ENCODE measurements at regions not wholly inside any gene's neighbourhood (a gene's known extent, or its start where the extent isn't known, plus 50 kb on each side); places are given as distances from the start of the nearest gene placed in this dataset.
"Not testable (repeated sequence)": the region's sequence is repeated elsewhere in the genome, so short reads cannot be mapped to it uniquely, and the experiment has no call there.

DNA sequence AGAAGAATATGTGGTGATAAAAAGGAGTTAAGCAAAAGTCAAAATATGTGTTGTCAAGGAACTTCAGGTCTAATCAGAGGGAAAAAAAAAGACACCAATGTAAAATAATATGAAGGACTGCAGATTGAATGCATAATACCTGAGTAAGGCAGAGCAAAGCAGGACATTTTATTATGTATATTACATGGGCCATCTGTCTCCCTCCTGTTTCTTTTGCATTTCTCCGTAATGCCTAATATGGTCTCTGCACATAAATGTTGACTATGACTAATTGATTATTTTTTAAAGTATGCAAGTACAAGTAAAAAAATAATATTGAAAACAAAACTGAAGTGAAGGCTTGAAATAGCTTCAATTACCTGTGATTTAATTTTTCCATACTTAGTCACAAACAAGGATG lies 384.7 kb upstream of the MAN1A1 start:
- H3K27me3 ChIP-seq (ENCODE audit: control insufficient read depth, insufficient read depth, low read length) = no peaks in the 10 kb centered on the region
- no peak overlapping the region for H3K4me3 ChIP-seq (ENCODE audit: low read depth, low read length)
- TF ChIP-seq, protein P1, sequence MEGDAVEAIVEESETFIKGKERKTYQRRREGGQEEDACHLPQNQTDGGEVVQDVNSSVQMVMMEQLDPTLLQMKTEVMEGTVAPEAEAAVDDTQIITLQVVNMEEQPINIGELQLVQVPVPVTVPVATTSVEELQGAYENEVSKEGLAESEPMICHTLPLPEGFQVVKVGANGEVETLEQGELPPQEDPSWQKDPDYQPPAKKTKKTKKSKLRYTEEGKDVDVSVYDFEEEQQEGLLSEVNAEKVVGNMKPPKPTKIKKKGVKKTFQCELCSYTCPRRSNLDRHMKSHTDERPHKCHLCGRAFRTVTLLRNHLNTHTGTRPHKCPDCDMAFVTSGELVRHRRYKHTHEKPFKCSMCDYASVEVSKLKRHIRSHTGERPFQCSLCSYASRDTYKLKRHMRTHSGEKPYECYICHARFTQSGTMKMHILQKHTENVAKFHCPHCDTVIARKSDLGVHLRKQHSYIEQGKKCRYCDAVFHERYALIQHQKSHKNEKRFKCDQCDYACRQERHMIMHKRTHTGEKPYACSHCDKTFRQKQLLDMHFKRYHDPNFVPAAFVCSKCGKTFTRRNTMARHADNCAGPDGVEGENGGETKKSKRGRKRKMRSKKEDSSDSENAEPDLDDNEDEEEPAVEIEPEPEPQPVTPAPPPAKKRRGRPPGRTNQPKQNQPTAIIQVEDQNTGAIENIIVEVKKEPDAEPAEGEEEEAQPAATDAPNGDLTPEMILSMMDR (IDR thresholded peaks at IDR 0.05; ENCODE audit: low read depth, low read length) = no peak
- ChIA-PET CTCF (no interaction called here), POLR2A (no interaction called here)
- DNase-seq (ENCODE audit: low read depth, low spot score) = no peak
- H3K9me3 ChIP-seq (ENCODE audit: control insufficient read depth, insufficient read depth, low read length) = no peaks in the 10 kb centered on the region
- H3K27ac ChIP-seq (ENCODE audit: low read depth, low read length) = no peak overlapping the region

DNA sequence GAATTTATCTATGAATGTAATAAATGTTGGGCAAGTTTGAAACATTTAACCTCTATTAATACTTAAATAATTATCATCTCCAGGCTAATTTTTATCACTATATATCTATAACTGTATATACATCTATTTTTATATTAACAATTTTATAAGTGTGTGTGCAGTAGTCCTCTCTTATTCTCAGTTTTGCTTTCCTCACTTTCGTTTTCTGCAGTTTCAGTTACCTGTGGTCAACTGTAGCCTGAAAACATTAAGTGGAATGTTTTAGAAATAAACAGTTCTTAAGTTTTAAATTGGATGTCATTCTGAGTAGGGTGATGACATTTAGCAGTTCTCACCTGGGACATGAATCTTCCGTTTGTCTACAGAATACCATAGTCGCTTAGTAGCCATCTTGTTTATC lies 379.4 kb upstream of the MAN1A1 start:
- no peak overlapping the region for H3K27ac ChIP-seq (ENCODE audit: low read depth, low read length)
- no peaks in the 10 kb centered on the region for H3K27me3 ChIP-seq (ENCODE audit: control insufficient read depth, insufficient read depth, low read length)
- CTCF ChIA-PET = interaction anchor here (0.5 kb wide), 1 partner anchor 451 kb away, joined by 3 read pairs; no protein-coding TSS in a partner anchor
- DNase-seq (ENCODE audit: low read depth, low spot score) = no peak
- POLR2A ChIA-PET = no interaction called here
- no peak overlapping the region for H3K4me3 ChIP-seq (ENCODE audit: low read depth, low read length)
- no peaks in the 10 kb centered on the region for H3K9me3 ChIP-seq (ENCODE audit: control insufficient read depth, insufficient read depth, low read length)
- TF ChIP-seq, protein P1 (IDR thresholded peaks at IDR 0.05; ENCODE audit: low read depth, low read length) = no peak

DNA sequence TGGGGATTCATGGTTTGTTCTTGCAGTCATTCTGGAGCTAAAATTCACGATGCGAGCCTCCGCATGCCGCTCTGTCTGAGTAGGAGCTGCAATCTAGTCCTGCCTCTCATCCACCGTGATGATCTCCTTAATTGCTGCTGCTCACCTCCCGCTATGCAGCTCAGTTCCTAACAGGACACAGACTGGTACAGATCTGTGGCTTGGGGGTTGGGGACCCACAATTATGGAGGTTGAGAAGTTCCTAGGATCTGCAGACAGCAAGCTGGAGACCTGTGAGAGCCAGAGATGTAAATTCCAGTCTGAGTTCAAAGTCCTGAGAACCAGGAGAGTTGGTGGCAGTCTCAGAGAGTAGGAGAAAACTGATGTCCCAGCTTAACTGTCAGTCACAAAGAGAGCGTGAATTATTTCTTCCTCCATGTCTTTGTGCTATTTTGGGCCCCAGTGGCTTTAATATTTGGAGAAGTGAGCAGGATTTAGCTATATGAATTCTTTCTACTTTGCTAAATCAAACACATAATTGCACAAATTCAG lies 378.7 kb upstream of the MAN1A1 start:
- no peaks in the 10 kb centered on the region for H3K9me3 ChIP-seq (ENCODE audit: control insufficient read depth, insufficient read depth, low read length)
- no peaks in the 10 kb centered on the region for H3K27me3 ChIP-seq (ENCODE audit: control insufficient read depth, insufficient read depth, low read length)
- no peak overlapping the region for H3K27ac ChIP-seq (ENCODE audit: low read depth, low read length)
- no peak overlapping the region for H3K4me3 ChIP-seq (ENCODE audit: low read depth, low read length)
- no peak for DNase-seq (ENCODE audit: low read depth, low spot score)
- ChIA-PET CTCF (interaction anchor here (0.5 kb wide), 1 partner anchor 451 kb away, joined by 3 read pairs; no protein-coding TSS in a partner anchor), POLR2A (no interaction called here)
- TF ChIP-seq, protein P1 (IDR thresholded peaks at IDR 0.05; ENCODE audit: low read depth, low read length) = no peak

DNA sequence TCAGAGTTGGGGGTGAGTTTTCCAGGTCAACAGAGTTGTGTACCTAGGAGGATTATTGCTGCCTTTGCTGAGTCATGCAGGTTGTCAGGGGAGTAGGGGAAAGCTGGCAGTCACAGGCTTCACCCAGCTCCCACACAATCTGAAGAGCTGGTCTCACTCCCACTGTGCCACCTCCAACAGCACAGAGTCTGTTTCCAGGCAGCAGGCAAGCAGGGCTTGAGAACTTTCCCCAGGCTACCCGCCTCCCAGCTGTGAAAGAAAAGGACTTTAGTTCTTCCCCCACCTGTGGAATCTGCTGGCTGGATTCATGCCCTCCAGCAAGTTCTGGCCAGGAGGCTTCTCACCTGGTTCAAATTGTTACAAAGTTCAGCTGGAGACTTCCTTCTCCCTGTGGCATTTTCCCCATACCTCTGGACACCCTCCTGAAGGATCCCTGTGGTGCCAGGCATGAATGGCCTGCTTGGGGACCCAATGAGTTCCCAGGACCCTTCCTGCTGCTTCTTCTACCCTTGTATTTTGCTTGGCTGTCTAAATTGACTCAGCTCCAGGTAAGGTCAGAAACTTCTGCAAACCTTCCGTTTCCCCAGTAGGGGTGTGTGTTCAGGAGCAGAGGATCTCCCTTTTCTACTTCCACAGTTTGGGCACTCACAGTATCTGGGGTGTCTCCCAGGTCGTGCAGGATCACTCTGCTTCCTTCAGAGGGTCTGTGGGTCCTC lies 378.1 kb upstream of the MAN1A1 start:
- DNase-seq (ENCODE audit: low read depth, low spot score) = no peak
- POLR2A ChIA-PET = no interaction called here
- Histone ChIP-seq H3K9me3 (ENCODE audit: control insufficient read depth, insufficient read depth, low read length) (no peaks in the 10 kb centered on the region), H3K27me3 (ENCODE audit: control insufficient read depth, insufficient read depth, low read length) (no peaks in the 10 kb centered on the region), H3K4me3 (ENCODE audit: low read depth, low read length) (no peak overlapping the region), H3K27ac (ENCODE audit: low read depth, low read length) (no peak overlapping the region)
- TF ChIP-seq, protein P1 (IDR thresholded peaks at IDR 0.05; ENCODE audit: low read depth, low read length) = no peak
- CTCF ChIA-PET = no interaction called here

DNA sequence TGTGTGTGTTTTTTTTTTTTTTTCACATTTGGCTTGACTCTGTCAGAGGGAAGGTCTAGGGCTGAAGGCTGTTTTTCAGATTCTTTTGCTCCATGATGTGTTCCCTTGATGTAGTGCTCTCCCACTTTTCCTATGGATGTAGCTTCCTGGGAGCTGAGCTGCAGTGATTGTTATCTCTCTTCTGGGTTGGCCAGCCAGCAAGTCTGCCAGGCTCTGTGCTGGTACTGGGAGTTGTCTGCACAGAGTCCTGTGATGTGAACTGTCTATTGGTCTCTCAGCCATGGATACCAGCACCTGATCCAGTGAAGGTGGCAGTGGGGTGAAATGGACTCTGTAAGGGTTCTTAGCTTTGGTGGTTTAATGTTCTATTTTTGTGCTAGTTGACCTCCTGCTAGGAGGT lies 377.4 kb upstream of the MAN1A1 start:
- POLR2A ChIA-PET; H3K27ac ChIP-seq (ENCODE audit: low read depth, low read length); DNase-seq (ENCODE audit: low read depth, low spot score); H3K27me3 ChIP-seq (ENCODE audit: control insufficient read depth, insufficient read depth, low read length); H3K9me3 ChIP-seq (ENCODE audit: control insufficient read depth, insufficient read depth, low read length); H3K4me3 ChIP-seq (ENCODE audit: low read depth, low read length): not testable (repeated sequence)
- CTCF ChIA-PET = interaction anchor here (0.6 to 0.7 kb wide), 2 partner anchors 102 to 518 kb away, joined by 3 read pairs; no protein-coding TSS in a partner anchor

All from AG04450 (cell line).